ENCODE measurements at regions not wholly inside any gene's neighbourhood (a gene's known extent, or its start where the extent isn't known, plus 50 kb on each side); places are given as distances from the start of the nearest gene placed in this dataset.

DNA sequence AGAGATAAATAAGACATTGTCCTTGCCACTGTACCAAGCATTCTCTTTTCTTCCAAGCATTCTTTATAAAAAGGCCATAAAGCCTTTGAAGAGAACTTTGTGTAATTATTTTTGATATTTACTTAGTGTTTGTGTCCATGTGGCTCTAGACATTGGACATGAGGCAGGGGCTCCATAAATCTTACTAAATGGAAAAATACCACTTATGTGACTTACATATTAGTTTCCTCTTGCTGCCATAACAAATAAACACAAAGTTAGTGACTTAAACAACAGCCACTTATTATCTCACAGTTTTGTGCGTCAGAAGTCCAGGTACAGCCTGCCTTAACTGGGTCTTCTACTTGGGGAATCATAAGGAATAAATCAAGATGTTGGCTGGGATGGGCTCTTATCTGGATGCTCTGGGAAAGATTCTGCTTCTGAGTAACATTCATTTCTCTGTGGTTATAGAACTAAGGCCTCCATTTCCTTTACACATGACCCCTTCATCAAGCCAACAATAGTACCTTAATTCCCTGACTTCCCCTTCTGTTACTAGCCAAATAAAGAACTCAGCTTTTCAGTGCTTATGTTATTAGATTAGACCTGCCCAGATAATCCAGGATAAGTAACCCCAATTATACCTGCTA lies 59.9 kb upstream of the COL8A1 start:
- H4K20me1 ChIP-seq (ENCODE audit: insufficient read depth, low read length) = no peaks in the 10 kb centered on the region
- no peaks in the 10 kb centered on the region for H3K9me3 ChIP-seq (ENCODE audit: low read length)
- CTCF ChIA-PET (ENCODE audit: unreplicated experiment) = no interaction called here
- no peak overlapping the region for H3K4me3 ChIP-seq (ENCODE audit: low read depth, low read length, poor library complexity, severe bottlenecking)
- no peaks in the 10 kb centered on the region for H3K79me2 ChIP-seq (ENCODE audit: insufficient read depth, low read depth, low read length)
- no peaks in the 10 kb centered on the region for H3K9me2 ChIP-seq (ENCODE audit: insufficient read depth, low read length)
- no peaks in the 10 kb centered on the region for H3K4me1 ChIP-seq (ENCODE audit: insufficient read depth, low read length, poor library complexity, severe bottlenecking)
- H3K27ac ChIP-seq (ENCODE audit: low read depth, low read length, poor library complexity, severe bottlenecking) = no peak overlapping the region
- TF ChIP-seq, protein P1, sequence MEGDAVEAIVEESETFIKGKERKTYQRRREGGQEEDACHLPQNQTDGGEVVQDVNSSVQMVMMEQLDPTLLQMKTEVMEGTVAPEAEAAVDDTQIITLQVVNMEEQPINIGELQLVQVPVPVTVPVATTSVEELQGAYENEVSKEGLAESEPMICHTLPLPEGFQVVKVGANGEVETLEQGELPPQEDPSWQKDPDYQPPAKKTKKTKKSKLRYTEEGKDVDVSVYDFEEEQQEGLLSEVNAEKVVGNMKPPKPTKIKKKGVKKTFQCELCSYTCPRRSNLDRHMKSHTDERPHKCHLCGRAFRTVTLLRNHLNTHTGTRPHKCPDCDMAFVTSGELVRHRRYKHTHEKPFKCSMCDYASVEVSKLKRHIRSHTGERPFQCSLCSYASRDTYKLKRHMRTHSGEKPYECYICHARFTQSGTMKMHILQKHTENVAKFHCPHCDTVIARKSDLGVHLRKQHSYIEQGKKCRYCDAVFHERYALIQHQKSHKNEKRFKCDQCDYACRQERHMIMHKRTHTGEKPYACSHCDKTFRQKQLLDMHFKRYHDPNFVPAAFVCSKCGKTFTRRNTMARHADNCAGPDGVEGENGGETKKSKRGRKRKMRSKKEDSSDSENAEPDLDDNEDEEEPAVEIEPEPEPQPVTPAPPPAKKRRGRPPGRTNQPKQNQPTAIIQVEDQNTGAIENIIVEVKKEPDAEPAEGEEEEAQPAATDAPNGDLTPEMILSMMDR (conservative IDR thresholded peaks at IDR 0.05; ENCODE audit: low read length) = no peak
- no peak for TF ChIP-seq EZH2phosphoT487 (IDR thresholded peaks at IDR 0.05; ENCODE audit: borderline replicate concordance, low read depth, low read length)
- intact Hi-C loops (cut with micrococcal nuclease; ENCODE audit: unreplicated experiment) = no loop called here
- DNase-seq (ENCODE audit: low spot score) = no peak
- POLR2A ChIA-PET = no interaction called here
- H3K36me3 ChIP-seq (ENCODE audit: insufficient read depth, low read length) = no peaks in the 10 kb centered on the region
- H3K4me2 ChIP-seq (ENCODE audit: low read length) = no peak overlapping the region
- no TSS peak for BruUV-seq (replicated peaks)
- H2AFZ ChIP-seq (ENCODE audit: low read length) = no peak overlapping the region

DNA sequence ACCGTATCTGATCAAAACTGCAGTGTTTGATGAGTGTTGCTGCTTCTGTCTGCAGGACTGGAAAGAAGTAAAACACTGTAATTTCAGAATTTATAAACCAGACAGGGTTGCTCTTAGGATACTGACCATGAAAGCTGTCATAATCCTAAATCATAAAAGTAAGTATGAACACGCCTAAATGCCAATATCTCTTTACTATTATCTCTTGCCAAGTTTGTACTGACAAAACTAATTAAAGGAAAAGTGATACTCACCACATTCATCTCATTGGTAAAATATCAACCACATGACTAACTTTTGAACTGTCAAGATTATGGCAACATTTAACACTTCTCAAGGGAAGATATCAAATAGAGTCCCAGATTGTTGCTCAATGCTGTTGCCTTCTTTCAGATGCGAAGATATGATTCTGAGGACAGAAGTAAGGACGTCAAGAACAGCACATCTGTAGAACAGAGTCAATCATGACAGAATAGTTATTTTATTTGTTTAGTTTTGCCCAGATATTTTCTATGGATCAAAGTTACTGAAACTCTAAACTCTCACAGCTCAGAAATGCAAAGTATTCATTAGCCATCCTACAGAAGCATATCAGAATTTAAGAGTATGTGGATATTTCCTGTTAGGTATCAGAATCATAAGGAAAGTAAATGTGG lies 61.4 kb upstream of the COL8A1 start:
- H3K4me2 ChIP-seq (ENCODE audit: low read length) = no peak overlapping the region
- CTCF ChIA-PET (ENCODE audit: unreplicated experiment) = no interaction called here
- TF ChIP-seq, protein P1 (conservative IDR thresholded peaks at IDR 0.05; ENCODE audit: low read length) = no peak
- TF ChIP-seq EZH2phosphoT487 (IDR thresholded peaks at IDR 0.05; ENCODE audit: borderline replicate concordance, low read depth, low read length) = no peak

DNA sequence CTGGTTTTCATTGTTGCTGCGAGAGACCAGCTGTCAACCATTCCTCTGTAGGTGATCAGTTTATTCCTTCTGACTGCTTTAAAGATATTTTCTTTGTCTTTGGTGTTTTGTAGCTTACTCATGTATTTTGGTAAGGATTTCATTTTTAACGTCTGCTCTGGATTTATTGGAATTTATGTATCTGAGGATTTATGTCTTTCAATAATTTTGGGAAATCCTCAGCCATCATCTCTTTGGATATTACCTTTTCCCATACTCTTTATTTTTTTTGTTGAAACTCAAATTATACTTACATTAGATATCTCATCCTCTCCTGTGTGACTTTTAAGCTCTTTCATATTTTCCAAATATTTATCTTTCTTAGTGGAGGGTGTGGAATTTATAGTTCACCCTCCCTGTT lies 62.7 kb upstream of the COL8A1 start:
- TF ChIP-seq, protein P1 (conservative IDR thresholded peaks at IDR 0.05; ENCODE audit: low read length) = no peak
- TF ChIP-seq EZH2phosphoT487 (IDR thresholded peaks at IDR 0.05; ENCODE audit: borderline replicate concordance, low read depth, low read length) = no peak
- CTCF ChIA-PET (ENCODE audit: unreplicated experiment) = no interaction called here
- intact Hi-C loops (cut with micrococcal nuclease; ENCODE audit: unreplicated experiment) = no loop called here
- H3K36me3 ChIP-seq (ENCODE audit: insufficient read depth, low read length) = no peaks in the 10 kb centered on the region
- no peaks in the 10 kb centered on the region for H3K9me3 ChIP-seq (ENCODE audit: low read length)
- no peak overlapping the region for H3K27ac ChIP-seq (ENCODE audit: low read depth, low read length, poor library complexity, severe bottlenecking)
- no peaks in the 10 kb centered on the region for H3K9me2 ChIP-seq (ENCODE audit: insufficient read depth, low read length)
- no peaks in the 10 kb centered on the region for H4K20me1 ChIP-seq (ENCODE audit: insufficient read depth, low read length)
- H3K4me3 ChIP-seq (ENCODE audit: low read depth, low read length, poor library complexity, severe bottlenecking) = no peak overlapping the region
- no peaks in the 10 kb centered on the region for H3K4me1 ChIP-seq (ENCODE audit: insufficient read depth, low read length, poor library complexity, severe bottlenecking)
- H2AFZ ChIP-seq (ENCODE audit: low read length) = no peak overlapping the region
- DNase-seq (ENCODE audit: low spot score) = no peak
- no peak overlapping the region for H3K4me2 ChIP-seq (ENCODE audit: low read length)
- POLR2A ChIA-PET = no interaction called here
- BruUV-seq (replicated peaks) = no TSS peak
- no peaks in the 10 kb centered on the region for H3K79me2 ChIP-seq (ENCODE audit: insufficient read depth, low read depth, low read length)

More for the DNA sequence above, 61.4 kb upstream of the COL8A1 start:
- Histone ChIP-seq H3K27ac (ENCODE audit: low read depth, low read length, poor library complexity, severe bottlenecking) (no peak overlapping the region), H3K9me2 (ENCODE audit: insufficient read depth, low read length) (no peaks in the 10 kb centered on the region), H3K79me2 (ENCODE audit: insufficient read depth, low read depth, low read length) (no peaks in the 10 kb centered on the region), H3K4me3 (ENCODE audit: low read depth, low read length, poor library complexity, severe bottlenecking) (no peak overlapping the region), H3K4me1 (ENCODE audit: insufficient read depth, low read length, poor library complexity, severe bottlenecking) (no peaks in the 10 kb centered on the region), H4K20me1 (ENCODE audit: insufficient read depth, low read length) (no peaks in the 10 kb centered on the region), H2AFZ (ENCODE audit: low read length) (no peak overlapping the region), H3K36me3 (ENCODE audit: insufficient read depth, low read length) (no peaks in the 10 kb centered on the region), H3K9me3 (ENCODE audit: low read length) (no peaks in the 10 kb centered on the region)
- intact Hi-C loops (cut with micrococcal nuclease; ENCODE audit: unreplicated experiment) = no loop called here
- no peak for DNase-seq (ENCODE audit: low spot score)
- no TSS peak for BruUV-seq (replicated peaks)
- POLR2A ChIA-PET = no interaction called here
